ENCODE measurements at regions not wholly inside any gene's neighbourhood (a gene's known extent, or its start where the extent isn't known, plus 50 kb on each side); places are given as distances from the start of the nearest gene placed in this dataset.

DNA sequence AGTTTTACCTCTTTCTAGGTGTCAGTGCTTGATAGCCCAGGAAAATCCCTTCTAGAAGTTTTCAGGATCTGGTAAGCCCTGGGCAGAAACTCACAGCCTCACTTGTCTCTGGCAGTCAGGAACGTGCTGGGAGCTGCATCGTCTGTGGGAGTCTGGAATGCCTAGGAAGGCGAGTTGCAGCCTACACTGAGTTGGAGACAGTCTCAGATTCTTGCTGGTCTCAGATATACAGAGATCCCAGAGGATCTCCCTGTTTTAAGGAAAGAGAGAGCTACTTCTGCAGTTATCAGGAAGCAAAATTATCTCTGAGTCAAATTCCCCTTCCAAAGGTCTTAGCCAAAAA lies 104.4 kb upstream of the CDC42EP3 start:
- TF ChIP-seq, protein P1, sequence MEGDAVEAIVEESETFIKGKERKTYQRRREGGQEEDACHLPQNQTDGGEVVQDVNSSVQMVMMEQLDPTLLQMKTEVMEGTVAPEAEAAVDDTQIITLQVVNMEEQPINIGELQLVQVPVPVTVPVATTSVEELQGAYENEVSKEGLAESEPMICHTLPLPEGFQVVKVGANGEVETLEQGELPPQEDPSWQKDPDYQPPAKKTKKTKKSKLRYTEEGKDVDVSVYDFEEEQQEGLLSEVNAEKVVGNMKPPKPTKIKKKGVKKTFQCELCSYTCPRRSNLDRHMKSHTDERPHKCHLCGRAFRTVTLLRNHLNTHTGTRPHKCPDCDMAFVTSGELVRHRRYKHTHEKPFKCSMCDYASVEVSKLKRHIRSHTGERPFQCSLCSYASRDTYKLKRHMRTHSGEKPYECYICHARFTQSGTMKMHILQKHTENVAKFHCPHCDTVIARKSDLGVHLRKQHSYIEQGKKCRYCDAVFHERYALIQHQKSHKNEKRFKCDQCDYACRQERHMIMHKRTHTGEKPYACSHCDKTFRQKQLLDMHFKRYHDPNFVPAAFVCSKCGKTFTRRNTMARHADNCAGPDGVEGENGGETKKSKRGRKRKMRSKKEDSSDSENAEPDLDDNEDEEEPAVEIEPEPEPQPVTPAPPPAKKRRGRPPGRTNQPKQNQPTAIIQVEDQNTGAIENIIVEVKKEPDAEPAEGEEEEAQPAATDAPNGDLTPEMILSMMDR (IDR thresholded peaks at IDR 0.05): no peak
- H3K27me3 Mint-ChIP-seq: no peaks in the 10 kb centered on the region
- H3K27ac Mint-ChIP-seq: no peak overlapping the region
- no peaks in the 10 kb centered on the region for H3K4me1 Mint-ChIP-seq (ENCODE audit: low read depth)
- intact Hi-C loops (cut with micrococcal nuclease): no loop called here
- H3K36me3 Mint-ChIP-seq (ENCODE audit: low read depth): no peaks in the 10 kb centered on the region
- H3K9me3 Mint-ChIP-seq: no peaks in the 10 kb centered on the region
- DNase-seq: no peak
- ChIA-PET CTCF (interaction anchor here (1.2 kb wide), 1 partner anchor 101 kb away, joined by 3 read pairs; no protein-coding TSS in a partner anchor), POLR2A (no interaction called here)
- ATAC-seq: no peak
- no peak overlapping the region for H3K4me3 Mint-ChIP-seq

DNA sequence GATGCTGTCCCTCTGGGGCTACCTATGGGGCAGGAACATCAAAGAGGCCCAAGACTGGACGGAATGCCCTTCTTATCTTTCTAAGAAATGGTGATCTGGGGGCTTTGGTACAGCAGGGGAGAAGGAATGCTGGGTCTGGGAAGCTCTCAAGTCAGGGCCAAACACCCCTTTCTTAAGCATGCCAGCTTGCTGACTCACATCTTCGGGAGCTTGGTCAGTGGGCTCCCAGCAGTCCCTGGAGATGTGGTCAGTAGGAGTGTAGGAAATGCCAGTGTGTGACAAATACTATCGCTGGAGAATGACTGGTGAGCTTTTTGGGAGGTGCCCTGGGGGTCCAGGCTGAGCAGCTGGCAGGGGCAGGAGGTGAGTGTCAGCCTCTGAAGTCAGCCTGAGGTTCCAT lies 105.0 kb upstream of the CDC42EP3 start:
- intact Hi-C loops (cut with micrococcal nuclease): no loop called here
- no peaks in the 10 kb centered on the region for H3K27me3 Mint-ChIP-seq
- ChIA-PET POLR2A (no interaction called here), CTCF (interaction anchor here (1.0 to 1.2 kb wide), 2 partner anchors 101 to 362 kb away, joined by 3 to 7 read pairs; no protein-coding TSS in a partner anchor)
- no peak overlapping the region for H3K4me3 Mint-ChIP-seq
- ATAC-seq (no peak), DNase-seq (no peak)
- no peaks in the 10 kb centered on the region for H3K36me3 Mint-ChIP-seq (ENCODE audit: low read depth)
- H3K27ac Mint-ChIP-seq: no peak overlapping the region
- no peaks in the 10 kb centered on the region for H3K4me1 Mint-ChIP-seq (ENCODE audit: low read depth)
- no peaks in the 10 kb centered on the region for H3K9me3 Mint-ChIP-seq
- TF ChIP-seq, protein P1 (IDR thresholded peaks at IDR 0.05): no peak

DNA sequence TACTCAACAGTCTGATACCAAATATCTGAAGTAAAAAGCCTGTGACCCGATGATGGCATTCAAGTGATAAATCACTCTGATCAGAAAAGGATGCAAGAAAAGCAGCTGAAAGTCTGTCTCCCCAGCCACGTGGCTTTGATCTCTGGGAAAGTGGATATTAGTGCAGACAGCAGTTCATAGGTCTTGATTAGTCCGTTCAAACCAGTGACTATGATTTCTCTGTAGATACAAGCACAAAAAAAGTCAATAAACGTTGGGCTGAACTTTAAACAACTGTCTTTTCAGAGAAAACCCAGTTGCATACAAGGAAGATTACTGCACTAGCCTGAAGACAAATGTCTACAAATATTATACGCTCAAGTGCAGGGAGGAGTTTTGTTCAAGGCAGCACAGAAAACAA lies 107.7 kb upstream of the CDC42EP3 start:
- ATAC-seq (no peak), DNase-seq (no peak)
- no peaks in the 10 kb centered on the region for H3K9me3 Mint-ChIP-seq
- no peaks in the 10 kb centered on the region for H3K27me3 Mint-ChIP-seq
- H3K4me1 Mint-ChIP-seq (ENCODE audit: low read depth): no peaks in the 10 kb centered on the region
- H3K36me3 Mint-ChIP-seq (ENCODE audit: low read depth): no peaks in the 10 kb centered on the region
- POLR2A ChIA-PET: no interaction called here
- H3K27ac Mint-ChIP-seq: no peak overlapping the region
- CTCF ChIA-PET: no interaction called here
- no peak overlapping the region for H3K4me3 Mint-ChIP-seq
- TF ChIP-seq, protein P1 (IDR thresholded peaks at IDR 0.05): no peak
- intact Hi-C loops (cut with micrococcal nuclease): no loop called here

DNA sequence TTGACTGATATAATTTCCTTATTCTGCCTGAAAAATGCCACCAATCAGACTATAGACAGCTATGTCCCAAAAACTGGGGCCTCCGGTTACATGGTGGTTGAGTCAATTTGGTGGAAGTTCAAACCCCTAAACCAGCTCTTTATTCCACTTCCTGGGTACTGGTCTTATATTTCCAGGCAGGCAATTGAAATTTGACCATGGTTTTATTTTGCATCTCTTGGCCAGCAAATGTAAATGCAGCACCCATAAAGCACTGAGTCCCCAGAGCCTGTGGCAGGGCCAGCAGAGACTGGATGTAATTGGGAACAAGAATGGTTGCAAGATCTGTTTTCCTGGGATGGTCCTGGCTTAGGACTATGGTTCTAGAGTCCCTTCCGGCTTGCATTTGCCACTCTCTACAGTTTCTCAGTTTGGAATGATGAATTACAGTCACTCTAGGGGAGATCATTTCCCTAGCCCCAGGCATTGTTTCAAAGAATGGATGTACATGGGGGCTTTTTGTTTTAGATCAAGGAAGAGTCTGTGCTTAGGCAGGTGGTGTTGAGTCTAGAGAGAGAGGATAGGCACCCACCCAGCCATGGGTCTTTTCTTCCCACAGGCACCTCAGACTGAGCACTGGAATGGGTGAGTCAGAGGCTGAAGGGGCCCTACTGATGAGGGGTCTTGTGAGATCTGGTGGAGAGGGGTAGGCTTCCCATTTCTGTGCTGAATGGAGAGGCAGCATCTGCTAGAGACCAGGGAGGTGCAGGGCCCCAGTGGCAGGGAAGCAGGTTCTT lies 108.4 kb upstream of the CDC42EP3 start:
- ChIA-PET CTCF (interaction anchor here (0.6 to 1.1 kb wide), 2 partner anchors 232 to 381 kb away, joined by 3 to 5 read pairs; no protein-coding TSS in a partner anchor), POLR2A (no interaction called here)
- Mint-ChIP-seq H3K4me1 (ENCODE audit: low read depth) (no peaks in the 10 kb centered on the region), H3K27ac (no peak overlapping the region), H3K27me3 (no peaks in the 10 kb centered on the region), H3K36me3 (ENCODE audit: low read depth) (no peaks in the 10 kb centered on the region), H3K9me3 (no peaks in the 10 kb centered on the region), H3K4me3 (no peak overlapping the region)
- ATAC-seq (no peak), DNase-seq (no peak)
- TF ChIP-seq, protein P1 (IDR thresholded peaks at IDR 0.05): no peak
- intact Hi-C loops (cut with micrococcal nuclease): no loop called here

DNA sequence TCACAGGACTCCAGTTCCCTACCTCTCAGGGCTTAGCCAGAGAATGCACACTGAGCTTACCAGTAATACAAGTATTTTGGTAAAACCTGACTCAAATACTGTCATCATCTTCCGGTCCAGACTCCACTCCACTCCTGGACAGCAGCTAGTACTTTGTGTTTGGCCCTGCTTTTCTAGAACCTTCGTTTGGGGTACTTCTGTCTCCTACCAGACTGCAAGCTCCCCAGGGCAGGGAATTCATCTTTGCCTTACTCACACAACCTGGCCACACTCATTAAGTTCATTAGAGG lies 108.9 kb upstream of the CDC42EP3 start:
- CTCF ChIA-PET: interaction anchor here (0.6 to 1.1 kb wide), 2 partner anchors 232 to 382 kb away, joined by 3 to 5 read pairs; no protein-coding TSS in a partner anchor
- no peak overlapping the region for H3K27ac Mint-ChIP-seq
- no peaks in the 10 kb centered on the region for H3K4me1 Mint-ChIP-seq (ENCODE audit: low read depth)
- H3K27me3 Mint-ChIP-seq: no peaks in the 10 kb centered on the region
- no peaks in the 10 kb centered on the region for H3K36me3 Mint-ChIP-seq (ENCODE audit: low read depth)
- ATAC-seq: no peak
- POLR2A ChIA-PET: no interaction called here
- intact Hi-C loops (cut with micrococcal nuclease): no loop called here
- TF ChIP-seq, protein P1 (IDR thresholded peaks at IDR 0.05): no peak
- H3K9me3 Mint-ChIP-seq: no peaks in the 10 kb centered on the region
- no peak for DNase-seq
- H3K4me3 Mint-ChIP-seq: no peak overlapping the region
